Left ventricle myocardium inferior (tissue), 1 donor: ENCODE measurements at regions not wholly inside any gene's neighbourhood (a gene's known extent, or its start where the extent isn't known, plus 50 kb on each side); places are given as distances from the start of the nearest gene placed in this dataset.

Experiments used
- DNase-seq: peaks from one replicate; pipeline ENCODE4 v3.0.0-alpha.2; 2020
- H3K27ac ChIP-seq: fragments of 200-600 bp; replicated peaks from 2 replicates; pipeline ENCODE4 v1.8.0; 2021
- H3K27me3 ChIP-seq: fragments of 200-600 bp; 2 replicates; pipeline ENCODE4 v1.8.0; 2021; ENCODE audit warnings: low read depth
- H3K36me3 ChIP-seq: fragments of 200-600 bp; 2 replicates; pipeline ENCODE4 v1.8.0; 2021
- H3K4me1 ChIP-seq: fragments of 200-600 bp; 2 replicates; pipeline ENCODE4 v1.8.0; 2021
- H3K4me3 ChIP-seq: fragments of 200-600 bp; 2 replicates; pipeline ENCODE4 v1.8.0; 2021; ENCODE audit warnings: mild to moderate bottlenecking, moderate library complexity
- H3K9me3 ChIP-seq: fragments of 200-600 bp; replicated peaks from 2 replicates; pipeline ENCODE4 v1.8.0; 2021
- CTCF ChIP-seq: fragments of 200-600 bp; IDR thresholded peaks from 2 replicates; pipeline ENCODE4 v1.8.0; 2021; ENCODE audit warnings: antibody characterized with exemption, mild to moderate bottlenecking, borderline replicate concordance
- intact Hi-C: fragments of 100-400 bp; cut with micrococcal nuclease; formaldehyde crosslinking; loops from one replicate; pipeline ENCODE4 v1.11.0; 2022
- donor health status: DM: no; HTN: yes; CAD: no; lungs with severe emphysema.

DNA sequence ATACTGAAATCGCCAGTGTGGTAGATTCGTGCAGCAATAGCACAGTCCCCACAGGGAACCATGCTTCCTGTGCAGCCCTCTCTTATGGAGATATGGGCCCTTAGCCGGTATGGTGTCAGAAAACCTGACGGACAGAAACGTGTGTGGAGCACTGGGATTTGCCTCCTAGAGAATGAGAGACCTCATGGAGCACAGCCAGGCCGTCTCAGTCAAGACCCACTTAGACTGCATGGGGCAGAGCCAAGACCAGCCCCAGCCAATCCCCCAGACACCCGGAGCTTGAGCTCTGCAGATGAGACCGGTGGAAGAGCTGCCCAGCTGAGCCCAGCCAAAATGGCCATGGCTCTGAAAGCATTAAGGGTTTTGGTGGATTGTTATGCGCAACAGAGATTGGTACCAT is 163.7 kb downstream of the DLL1 start:
- no peak for TF ChIP-seq CTCF
- peaks cover 62% of the 10 kb centered on the region for H3K4me1 ChIP-seq
- H3K27ac ChIP-seq, result peak overlapping the region; percentile 58
- no peaks in the 10 kb centered on the region for H3K36me3 ChIP-seq
- peaks cover 4% of the 10 kb centered on the region for H3K9me3 ChIP-seq
- intact Hi-C loops, result no loop called here
- no peak for DNase-seq
- H3K27me3 ChIP-seq, result no peaks in the 10 kb centered on the region
- no peak overlapping the region for H3K4me3 ChIP-seq

GRCh38 chr6:170125456-170126300 is 165.2 kb downstream of the DLL1 start:
- Histone ChIP-seq H3K4me3 (no peak overlapping the region), H3K9me3 (peaks cover 19% of the 10 kb centered on the region), H3K4me1 (peaks cover 61% of the 10 kb centered on the region), H3K27me3 (no peaks in the 10 kb centered on the region), H3K27ac (peak overlapping the region; percentile 58), H3K36me3 (no peaks in the 10 kb centered on the region)
- TF ChIP-seq CTCF, result no peak
- intact Hi-C loops, result no loop called here
- no peak for DNase-seq

GRCh38 chr6:170124836-170125235 is 166.0 kb downstream of the DLL1 start:
- H3K36me3 ChIP-seq, result no peaks in the 10 kb centered on the region
- peaks cover 27% of the 10 kb centered on the region for H3K9me3 ChIP-seq
- no peak for DNase-seq
- H3K4me1 ChIP-seq, result peaks cover 52% of the 10 kb centered on the region
- intact Hi-C loops, result no loop called here
- H3K4me3 ChIP-seq, result no peak overlapping the region
- TF ChIP-seq CTCF, result no peak
- no peak overlapping the region for H3K27ac ChIP-seq
- no peaks in the 10 kb centered on the region for H3K27me3 ChIP-seq

DNA sequence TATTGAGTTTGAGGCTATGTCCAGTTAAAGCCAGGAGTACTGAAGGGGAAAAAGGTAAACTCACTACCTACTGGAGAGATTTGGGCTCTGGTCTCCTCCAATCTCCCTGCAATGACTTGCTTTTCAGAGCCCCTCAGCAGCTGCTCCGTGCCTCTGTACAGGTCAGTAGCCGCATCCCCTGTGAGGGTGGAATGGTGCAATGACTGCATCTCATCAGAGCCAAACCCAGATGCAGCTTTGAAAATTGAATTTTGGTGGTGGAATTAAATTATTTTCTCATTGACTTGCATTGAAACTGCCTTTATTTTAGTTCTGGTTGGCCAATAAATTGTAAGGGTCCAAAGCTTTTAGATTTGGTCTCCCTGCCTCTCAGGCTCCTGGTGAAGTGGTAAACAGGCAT is 166.7 kb downstream of the DLL1 start:
- no peaks in the 10 kb centered on the region for H3K27me3 ChIP-seq
- no peak for DNase-seq
- no peak for TF ChIP-seq CTCF

DNA sequence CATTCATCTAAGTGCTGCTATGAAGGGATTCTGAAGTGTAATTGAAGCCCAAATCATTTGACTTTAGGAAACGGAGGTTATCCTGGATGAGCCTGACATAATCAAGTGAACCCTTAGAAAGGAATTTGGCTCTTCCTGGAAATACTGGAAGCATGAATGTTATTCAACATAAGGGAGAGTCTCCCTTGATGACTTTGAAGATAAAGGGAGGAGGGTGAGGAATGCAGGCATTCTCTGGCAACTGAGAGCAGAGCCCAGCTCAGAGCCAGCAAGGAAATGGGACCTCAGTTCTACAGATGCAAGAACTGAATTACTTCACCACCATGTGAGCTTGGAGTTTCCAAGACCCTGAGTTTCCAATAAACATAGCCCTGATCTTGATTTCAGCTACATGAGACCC is 168.2 kb downstream of the DLL1 start:
- peaks cover 38% of the 10 kb centered on the region for H3K4me1 ChIP-seq
- no peaks in the 10 kb centered on the region for H3K27me3 ChIP-seq
- no peak overlapping the region for H3K4me3 ChIP-seq
- peaks cover 33% of the 10 kb centered on the region for H3K9me3 ChIP-seq
- no peaks in the 10 kb centered on the region for H3K36me3 ChIP-seq
- no peak for DNase-seq
- no peak overlapping the region for H3K27ac ChIP-seq
- intact Hi-C loops, result no loop called here
- TF ChIP-seq CTCF, result no peak

More for the DNA sequence above, 166.7 kb downstream of the DLL1 start:
- Histone ChIP-seq H3K27ac (no peak overlapping the region), H3K4me1 (peaks cover 45% of the 10 kb centered on the region), H3K9me3 (peaks cover 33% of the 10 kb centered on the region), H3K4me3 (no peak overlapping the region), H3K36me3 (no peaks in the 10 kb centered on the region)
- intact Hi-C loops, result no loop called here
